Fibroblast of gingiva (primary cell): ENCODE measurements at regions not wholly inside any gene's neighbourhood (a gene's known extent, or its start where the extent isn't known, plus 50 kb on each side); places are given as distances from the start of the nearest gene placed in this dataset.
"Not testable (repeated sequence)": the region's sequence is repeated elsewhere in the genome, so short reads cannot be mapped to it uniquely, and the experiment has no call there.

Source experiments
- DNase-seq: peaks from one replicate; pipeline ENCODE4 v3.0.0-alpha.2; 2011; ENCODE audit warnings: low read depth

DNA sequence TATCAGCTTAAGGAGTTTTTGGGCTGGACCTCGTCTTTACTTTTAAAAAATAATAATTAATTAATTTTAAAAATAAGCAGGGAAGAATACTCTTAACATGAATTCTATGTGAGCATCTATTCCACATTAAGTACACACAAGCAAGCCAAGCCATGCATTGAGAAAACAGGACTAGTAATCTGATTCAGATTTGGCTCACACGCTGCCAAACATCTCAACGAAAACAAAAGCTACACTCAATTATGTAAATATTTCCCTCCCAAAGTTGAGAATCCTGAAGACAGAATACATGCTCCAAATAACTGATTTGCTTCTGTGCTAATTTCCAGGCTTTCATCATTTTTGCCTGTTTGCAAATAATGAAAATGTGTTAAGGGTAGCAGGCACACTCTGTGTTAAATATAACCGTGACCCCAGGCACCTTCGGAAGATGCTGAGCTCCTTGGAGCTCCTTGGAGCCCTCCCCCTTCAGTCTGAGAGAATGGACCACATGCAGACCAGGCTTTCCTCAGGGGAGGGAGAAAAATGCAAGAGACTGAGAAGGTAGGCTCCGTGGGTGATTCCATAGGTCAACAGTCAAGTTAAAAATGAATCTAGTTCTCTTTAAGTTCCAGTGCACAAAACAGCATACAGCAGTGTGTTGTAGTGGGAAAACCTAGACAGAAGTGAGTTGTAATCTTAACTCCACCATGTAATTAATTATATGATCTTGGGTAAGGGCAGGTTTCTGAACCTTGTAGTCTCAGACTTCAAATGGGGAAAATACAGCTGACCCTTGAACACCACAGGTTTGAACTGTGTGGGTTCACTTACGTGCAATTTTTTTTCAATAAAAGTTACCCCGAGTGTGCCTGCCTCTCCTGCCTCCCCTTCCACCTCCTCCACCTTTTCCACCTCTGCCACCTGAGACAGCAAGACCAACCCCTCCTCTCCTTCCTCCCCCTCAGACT, 161.3 kb upstream of the RREB1 start:
- no peak for DNase-seq

GRCh38 chr6:6950373-6951145, 157.2 kb upstream of the RREB1 start:
- DNase-seq, result no peak

DNA sequence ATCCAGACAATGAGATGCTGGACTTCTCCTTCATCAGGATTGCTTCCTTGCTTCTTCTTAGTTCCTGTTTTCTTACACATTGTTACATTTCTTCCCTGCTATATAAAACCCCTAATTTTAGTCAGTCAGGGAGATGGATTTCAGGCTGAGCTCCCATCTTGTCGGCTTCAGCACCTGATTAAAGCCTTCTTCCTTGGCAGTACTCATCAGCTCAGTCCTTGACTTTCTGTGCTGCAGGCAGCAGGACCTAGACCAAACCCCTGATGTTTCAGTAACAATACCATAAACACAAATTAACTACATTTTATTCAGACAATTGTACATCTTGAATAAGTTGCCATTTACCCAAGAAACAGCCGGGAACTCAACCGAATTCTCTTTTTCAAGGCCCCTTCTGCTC, 156.4 kb upstream of the RREB1 start:
- DNase-seq, result no peak

DNA sequence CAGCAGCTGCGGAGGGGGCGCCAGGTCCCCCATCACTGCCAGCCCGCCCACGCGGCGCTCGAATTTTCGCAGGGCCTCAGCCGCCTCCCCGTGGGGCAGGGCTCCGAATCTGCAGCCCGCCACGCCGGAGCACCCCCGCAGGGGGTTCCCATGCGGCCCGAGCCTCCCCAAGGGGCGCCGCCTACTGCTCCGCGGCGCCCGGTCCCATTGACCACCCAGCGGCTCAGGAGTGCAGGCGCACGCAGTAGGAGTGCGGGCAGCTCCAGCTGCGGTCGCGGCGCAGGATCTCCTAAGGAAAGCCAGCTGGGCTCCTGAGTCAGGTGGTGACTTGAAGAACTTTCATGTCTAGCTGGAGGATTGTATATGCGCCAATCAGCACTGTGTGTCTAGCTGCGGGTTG, 155.3 kb upstream of the RREB1 start:
- no peak for DNase-seq

GRCh38 chr6:6952927-6953326, 154.8 kb upstream of the RREB1 start:
- not testable (repeated sequence) for DNase-seq

DNA sequence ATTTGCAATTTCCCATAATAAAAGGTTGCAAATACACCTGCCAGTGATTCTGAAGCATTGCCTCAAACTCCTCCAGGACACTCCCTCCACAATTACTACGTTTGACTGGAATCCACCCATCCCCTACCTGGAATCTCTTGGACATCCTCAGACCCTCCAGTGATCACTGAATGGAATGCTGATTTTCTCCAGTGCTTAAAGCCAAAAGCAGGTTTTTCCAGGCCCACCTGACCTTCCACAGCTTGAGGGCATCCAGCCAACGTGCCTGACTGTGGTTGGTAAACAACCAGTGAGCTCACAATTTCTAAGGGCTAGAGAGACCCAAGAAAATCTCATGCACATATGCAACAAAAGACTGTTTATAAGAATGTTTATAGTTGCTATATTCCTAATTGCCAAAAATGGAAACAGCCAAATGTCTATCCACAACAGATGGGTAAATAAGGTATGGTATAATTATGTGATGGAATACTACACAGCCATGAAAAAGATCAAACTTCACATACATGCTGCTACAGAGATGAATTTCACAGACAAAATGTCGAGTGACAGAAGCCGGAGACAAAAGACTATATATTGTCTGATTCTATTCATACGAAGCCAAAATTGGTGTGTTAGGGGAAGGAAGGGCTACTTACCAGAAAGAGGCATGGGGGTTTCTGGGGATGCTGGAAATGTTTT, 147.1 kb upstream of the RREB1 start:
- no peak for DNase-seq

GRCh38 chr6:6962086-6962485, 145.7 kb upstream of the RREB1 start:
- no peak for DNase-seq

DNA sequence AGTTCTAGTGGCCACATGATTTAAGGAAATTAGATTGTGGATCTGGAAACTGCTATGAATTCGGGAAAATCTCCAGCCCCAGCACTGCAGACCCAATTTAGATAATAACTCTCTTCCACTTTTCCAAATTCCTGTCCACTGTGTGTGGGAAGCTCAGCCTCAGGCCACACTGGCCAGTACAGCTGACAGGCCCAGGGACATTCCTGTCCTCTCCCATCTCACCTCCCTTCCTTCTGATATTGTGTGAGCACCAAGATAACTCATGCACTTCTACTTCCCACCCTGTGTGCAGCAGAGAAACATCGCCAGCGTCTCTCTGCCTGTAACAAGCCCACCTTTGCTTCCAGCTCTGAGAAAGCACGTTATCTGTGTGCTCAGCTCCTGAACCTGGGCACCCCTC, 145.1 kb upstream of the RREB1 start:
- no peak for DNase-seq

DNA sequence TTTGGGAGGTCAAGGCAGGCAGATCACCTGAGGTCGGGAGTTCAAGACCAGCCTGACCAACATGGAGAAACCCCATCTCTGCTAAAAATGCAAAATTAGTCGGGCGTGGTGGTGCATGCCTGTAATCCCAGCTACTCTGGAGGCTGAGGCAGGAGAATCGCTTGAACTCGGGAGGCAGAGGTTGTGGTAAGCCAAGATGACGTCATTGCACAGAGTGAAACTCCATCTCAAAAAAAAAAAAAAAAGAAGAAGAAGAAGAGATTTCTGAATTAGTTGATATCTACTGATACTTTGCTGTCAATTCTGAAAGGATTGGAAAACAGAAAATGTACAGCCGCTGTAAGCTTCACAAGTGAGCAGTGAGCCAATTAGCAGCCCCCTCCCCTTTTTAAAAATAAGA, 144.4 kb upstream of the RREB1 start:
- not testable (repeated sequence) for DNase-seq

DNA sequence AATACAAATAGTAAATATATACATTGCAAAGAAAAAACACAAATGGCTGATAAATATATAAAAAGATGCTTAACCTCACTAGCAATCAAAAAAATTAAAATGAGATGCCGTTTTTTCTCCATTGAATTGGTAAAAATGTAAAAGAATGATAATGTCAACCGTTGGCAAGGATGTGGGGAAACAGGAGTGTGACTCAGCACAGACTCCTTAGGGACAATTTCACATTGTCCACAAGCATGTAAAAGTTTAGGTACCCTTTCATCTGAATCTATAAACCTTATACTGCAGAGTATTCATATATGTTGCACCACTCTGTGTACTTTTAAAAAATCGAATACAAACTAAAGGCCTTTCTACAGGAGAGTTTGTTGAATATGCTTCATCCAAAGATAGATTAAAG, 143.1 kb upstream of the RREB1 start:
- no peak for DNase-seq

DNA sequence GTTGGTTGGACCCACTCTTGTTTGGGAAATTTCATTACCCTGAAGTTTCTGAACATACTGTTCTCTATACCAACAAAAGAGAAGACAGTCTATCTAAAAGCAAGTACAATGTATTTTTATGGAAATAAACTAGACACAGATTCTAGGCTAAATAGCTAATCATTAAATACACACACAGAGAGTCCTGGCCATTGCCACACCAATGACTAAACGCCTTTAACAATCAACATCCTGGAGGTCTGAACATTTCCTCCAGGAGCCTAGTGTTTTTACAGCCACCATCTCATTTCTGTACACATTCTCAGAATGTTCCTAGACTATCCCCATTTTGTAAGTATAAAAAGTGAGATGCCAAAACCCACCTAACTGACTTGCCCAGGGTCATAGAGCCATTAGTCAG, 141.6 kb upstream of the RREB1 start:
- DNase-seq, result no peak

DNA sequence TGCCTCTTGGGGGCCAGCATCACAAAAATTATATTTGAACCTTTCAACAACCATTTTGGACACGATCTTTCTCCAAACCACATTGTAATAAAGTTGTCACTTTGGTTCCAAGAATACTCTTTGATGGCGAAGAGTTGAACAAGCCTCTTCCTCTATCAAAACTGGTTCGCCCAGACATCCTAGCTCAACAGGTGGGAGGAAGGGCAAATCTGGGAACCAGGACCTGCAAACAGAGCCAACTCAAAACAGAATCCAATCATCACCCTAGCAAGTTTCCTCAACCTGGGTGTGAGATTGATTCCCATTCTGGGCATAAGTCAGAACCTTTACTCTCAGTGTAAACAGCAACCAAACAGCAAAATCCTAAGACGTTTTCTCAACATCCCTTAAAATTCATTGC, 141.2 kb upstream of the RREB1 start:
- DNase-seq, result no peak

- DNase-seq, result no peak
Observed at GRCh38 chr6:6968357-6968730, 139.4 kb upstream of the RREB1 start.

DNA sequence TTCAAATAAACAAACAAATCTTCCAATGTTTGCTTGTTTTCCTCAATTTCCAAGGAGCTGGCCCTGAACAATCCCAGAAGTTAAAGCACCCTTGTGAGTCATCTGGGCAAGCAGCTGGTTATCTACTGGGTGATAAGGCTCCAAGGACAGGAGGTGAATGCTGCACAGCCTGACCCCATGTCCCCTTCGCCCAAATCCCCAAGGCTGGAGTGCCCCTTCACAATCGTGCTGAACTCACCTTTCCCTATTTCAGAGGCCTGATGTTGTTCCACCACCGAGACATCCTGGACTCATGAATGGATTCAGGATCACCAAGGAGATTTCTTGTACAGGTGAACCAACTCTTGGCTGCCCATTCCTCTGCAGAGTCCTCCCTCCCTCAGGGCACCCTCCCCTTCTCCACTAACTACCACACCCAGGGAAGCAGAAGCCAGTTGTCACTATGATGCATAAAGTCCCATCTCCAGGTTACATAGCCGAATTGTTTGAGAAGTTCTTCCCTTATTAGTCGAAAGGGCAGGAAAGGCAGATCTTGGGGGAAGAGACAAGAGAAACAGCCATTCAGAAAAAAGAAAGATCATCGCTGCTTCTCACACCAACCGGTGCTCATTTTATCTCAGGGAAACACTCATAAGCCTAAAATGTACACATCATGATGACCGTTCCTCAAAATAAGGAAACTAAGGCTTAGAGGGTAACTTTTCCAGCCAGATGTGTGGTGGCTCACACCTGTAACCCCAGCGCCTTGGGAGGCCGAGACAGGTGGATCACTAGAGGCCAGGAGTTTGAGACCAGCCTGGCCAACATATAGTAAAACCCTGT, 138.8 kb upstream of the RREB1 start:
- DNase-seq, result no peak

- no peak for DNase-seq
Observed at GRCh38 chr6:6969761-6970223, 138.0 kb upstream of the RREB1 start.

- DNase-seq, result no peak
Observed at GRCh38 chr6:6970851-6971250, 136.9 kb upstream of the RREB1 start.

GRCh38 chr6:6971369-6971768, 136.4 kb upstream of the RREB1 start:
- no peak for DNase-seq

DNA sequence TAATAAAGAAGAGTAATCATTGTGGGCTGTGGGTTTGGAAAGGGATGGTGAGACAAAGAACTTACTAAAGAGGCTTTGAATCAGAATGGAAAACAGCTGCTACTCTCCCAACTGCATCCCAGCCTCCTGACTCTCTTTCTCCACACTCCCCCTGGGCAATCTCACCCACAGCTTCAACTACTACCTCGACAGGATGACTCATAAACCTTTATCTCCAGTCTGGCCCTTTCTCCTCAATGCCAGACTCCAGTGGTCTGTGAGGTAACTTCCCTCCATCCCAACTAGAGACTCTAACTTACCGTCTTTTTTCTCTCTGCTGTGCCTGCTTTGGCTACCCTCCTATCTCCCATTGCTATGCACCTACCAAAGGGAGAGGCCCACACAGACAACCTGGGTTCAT, 135.3 kb upstream of the RREB1 start:
- no peak for DNase-seq

DNA sequence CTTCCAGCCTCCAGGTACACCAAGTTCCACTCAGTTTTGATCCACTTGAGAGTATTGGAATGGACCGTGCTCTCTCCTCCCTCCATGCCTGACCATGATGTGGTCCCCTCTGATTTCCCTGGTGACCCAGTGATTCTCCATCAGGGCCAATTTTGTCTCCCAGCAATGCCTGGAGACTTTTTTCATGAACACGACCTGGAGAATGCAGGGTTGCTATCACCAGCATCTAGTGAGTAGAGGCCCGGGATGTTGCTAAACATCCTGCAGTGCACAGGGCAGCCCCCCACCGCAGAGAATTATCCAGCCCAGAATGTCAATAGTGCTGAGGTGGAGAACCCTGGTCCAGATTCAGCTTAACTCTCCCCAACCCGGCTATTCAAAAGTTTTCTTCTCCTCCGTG, 134.0 kb upstream of the RREB1 start:
- no peak for DNase-seq

DNA sequence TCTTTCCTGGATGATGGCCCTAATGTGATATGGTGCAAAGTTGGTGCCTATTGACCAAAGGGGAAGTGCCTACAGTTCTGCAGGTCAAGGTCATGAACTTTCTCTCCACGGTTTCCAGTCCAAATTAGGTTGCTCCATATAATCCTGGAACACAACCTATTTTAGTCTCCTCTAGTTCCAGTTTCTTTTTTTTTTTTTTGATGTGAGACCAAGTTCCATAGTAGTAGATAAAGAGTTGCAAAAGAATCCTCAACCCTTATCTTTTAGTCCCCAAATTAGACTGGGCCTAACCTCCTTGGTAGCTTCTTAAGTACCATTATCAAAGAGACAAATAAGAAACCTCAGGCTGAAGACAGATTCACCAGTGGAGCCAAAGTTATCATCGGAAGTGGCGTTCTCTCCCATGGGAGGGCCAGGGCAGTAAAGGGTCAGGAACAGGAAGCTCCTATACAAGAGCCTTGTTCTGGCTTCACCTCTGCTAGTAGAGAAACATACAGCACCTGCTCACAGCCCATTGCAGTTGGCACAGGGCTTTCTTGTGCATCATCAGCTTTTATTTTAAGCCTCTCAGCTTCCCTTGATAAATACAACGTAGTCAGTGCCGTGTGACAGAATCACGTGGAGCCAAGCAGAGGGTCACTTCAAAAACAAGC, 132.2 kb upstream of the RREB1 start:
- DNase-seq, result no peak

- no peak for DNase-seq
Observed at GRCh38 chr6:6976193-6976592, 131.6 kb upstream of the RREB1 start.
